HG02763 (cell line): ENCODE measurements at regions not wholly inside any gene's neighbourhood (a gene's known extent, or its start where the extent isn't known, plus 50 kb on each side); places are given as distances from the start of the nearest gene placed in this dataset.

Experiments used
- ATAC-seq: cut with Tn5 transposase; IDR thresholded peaks from one replicate; pipeline ENCODE4 v1.9.1; 2021; ENCODE audit warnings: mild to moderate bottlenecking, moderate library complexity; ENCODE audit not compliant: unreplicated experiment

GRCh38 chr12:115160271-115161128, 476.5 kb upstream of the TBX3 start:
- no peak for ATAC-seq

GRCh38 chr12:115158816-115159215, 474.8 kb upstream of the TBX3 start:
- no peak for ATAC-seq

- no peak for ATAC-seq
Measured at GRCh38 chr12:115155665-115156645, 472.0 kb upstream of the TBX3 start.

GRCh38 chr12:115149685-115150378, 465.9 kb upstream of the TBX3 start:
- ATAC-seq = no peak

GRCh38 chr12:115149279-115149678, 465.3 kb upstream of the TBX3 start:
- ATAC-seq = no peak

GRCh38 chr12:115147916-115148315, 463.9 kb upstream of the TBX3 start:
- no peak for ATAC-seq

- ATAC-seq = no peak
Measured at GRCh38 chr12:115146453-115146852, 462.5 kb upstream of the TBX3 start.

GRCh38 chr12:115144425-115144824, 460.4 kb upstream of the TBX3 start:
- no peak for ATAC-seq

GRCh38 chr12:115140981-115141655, 457.1 kb upstream of the TBX3 start:
- ATAC-seq = no peak

- ATAC-seq = no peak
Measured at GRCh38 chr12:115137812-115138521, 454.0 kb upstream of the TBX3 start.

GRCh38 chr12:115135800-115136211, 451.8 kb upstream of the TBX3 start:
- no peak for ATAC-seq

GRCh38 chr12:115134298-115134697, 450.3 kb upstream of the TBX3 start:
- ATAC-seq = no peak

GRCh38 chr12:115132905-115133304, 448.9 kb upstream of the TBX3 start:
- ATAC-seq = no peak

GRCh38 chr12:115132145-115132544, 448.2 kb upstream of the TBX3 start:
- no peak for ATAC-seq

- ATAC-seq = no peak
Measured at GRCh38 chr12:115129727-115130126, 445.8 kb upstream of the TBX3 start.

GRCh38 chr12:115121053-115121452, 437.1 kb upstream of the TBX3 start:
- no peak for ATAC-seq

- ATAC-seq = no peak
Measured at GRCh38 chr12:115118177-115118724, 434.3 kb upstream of the TBX3 start.

GRCh38 chr12:115114140-115114539, 430.2 kb upstream of the TBX3 start:
- ATAC-seq = no peak

GRCh38 chr12:115109863-115110262, 425.9 kb upstream of the TBX3 start:
- ATAC-seq = no peak
